ENCODE measurements at regions not wholly inside any gene's neighbourhood (a gene's known extent, or its start where the extent isn't known, plus 50 kb on each side); places are given as distances from the start of the nearest gene placed in this dataset.

DNA sequence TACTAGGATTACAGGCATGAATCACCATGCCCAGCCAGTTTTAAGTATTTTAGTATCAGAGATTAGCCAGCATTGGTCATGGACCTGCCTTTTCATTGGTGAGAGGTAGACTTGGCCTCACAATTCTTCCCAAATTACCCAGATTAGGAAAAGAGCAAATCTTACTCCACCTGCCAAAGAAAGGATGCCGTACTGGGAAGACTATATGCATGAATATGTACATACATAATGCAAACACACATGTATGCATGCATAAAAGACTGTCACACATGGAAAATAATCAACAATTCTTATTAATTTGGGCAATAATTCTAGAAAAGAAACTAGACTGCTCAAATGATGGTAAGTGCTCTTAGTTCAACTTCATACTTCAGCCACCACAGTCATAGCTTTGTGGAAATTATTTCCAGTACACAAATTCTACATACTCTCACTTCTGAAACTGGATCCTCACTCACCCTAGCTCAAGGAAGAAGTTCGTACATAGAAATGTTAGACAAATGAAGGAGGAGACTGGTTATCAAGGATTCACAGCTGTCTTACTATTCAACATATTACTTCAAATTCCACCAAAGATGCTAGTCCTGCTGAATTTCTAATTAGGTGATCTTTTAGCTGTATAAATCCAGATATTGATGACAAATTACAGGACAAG, 73.7 kb downstream of the MINAR2 start:
- DNase-seq (ENCODE audit: extremely low spot score, insufficient read length, low read depth) (no peak), FAIRE-seq (no peak)

DNA sequence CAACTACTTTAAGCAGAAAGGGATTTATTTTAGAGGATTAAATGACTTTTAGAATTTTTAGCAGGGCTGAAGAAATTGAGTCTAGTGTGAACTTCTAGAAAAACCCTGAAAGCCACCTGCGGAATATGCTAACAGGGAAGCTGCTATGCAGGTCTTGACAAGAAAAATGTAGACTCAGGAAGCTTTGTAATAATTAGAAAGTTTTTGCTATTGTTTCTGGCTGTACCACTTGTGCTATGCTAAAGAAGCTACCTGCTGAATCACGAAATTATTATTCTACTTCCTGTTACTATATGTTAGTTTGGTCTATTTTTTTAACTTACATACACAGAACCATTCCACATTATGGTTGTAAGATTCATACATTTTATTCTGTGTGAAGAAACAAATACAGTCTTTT, 74.0 kb upstream of the CHSY3 start:
- no peak for FAIRE-seq
- DNase-seq (ENCODE audit: extremely low spot score, insufficient read length, low read depth): no peak

DNA sequence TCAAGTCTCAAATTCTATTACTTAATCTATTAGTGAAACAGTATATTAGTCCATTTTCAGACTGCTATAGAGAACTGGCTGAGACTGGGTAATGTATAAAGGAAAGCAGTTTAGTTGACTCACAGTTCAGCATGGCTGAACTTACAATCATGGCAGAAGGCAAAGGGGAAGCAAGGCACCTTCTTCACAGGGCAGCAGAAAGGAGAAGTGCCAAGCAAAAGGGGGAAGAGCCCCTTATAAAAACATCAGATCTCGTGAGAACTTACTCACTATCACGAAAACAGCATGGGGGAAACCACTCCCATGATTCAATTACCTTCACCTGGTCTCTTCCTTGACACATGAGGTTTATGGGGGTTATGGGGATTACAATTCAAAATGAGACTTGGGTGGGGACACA, 67.9 kb upstream of the CHSY3 start:
- FAIRE-seq: no peak
- no peak for DNase-seq (ENCODE audit: extremely low spot score, insufficient read length, low read depth)

DNA sequence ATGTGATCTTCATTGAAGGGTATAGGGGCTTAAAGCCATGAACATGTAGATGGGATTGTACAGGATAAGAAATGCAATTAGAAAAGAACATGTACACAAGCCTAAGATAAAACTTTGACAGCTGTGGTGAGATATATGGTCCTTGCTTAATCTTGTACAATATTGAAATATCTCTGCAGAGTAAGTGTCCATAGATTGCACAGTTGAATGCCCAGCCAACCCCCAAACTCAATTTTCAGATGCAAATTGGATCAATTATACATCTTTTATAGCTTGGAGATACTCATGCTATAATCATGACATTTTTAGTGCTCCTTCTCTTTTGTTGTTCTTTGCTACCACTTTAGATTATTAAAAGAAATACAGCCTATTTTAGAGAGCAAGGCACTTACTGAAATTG, 59.5 kb upstream of the CHSY3 start:
- no peak for DNase-seq (ENCODE audit: extremely low spot score, insufficient read length, low read depth)
- FAIRE-seq: no peak

DNA sequence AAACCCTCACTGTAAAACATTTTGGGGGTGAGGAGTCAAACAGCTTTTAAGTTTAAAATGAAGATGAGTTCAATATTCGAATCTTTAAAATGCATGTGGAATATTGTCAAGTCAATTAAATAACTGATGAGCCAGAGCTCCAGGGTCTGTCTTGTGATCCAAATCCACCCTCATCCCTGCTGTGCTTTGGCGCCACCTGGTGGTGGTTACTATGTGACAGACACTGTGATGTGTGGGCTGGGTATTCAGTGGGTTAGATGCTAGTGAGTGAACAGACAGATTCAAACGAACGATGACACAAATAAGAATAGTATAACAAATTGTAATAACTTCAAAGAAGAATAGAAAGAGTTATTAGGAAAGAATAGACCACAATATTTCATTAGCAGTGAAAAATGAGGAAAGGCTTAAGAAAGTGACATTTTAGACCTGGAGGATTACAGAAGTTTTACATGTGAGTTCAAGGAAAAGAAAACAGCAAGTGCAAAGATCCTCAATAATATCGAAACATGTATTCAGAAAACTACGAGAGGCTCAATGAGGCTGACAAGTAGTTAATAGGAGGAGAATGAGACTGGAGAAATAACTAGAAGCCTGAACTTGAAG, 51.4 kb upstream of the CHSY3 start:
- FAIRE-seq (peak; percentile 82), DNase-seq (ENCODE audit: extremely low spot score, insufficient read length, low read depth) (peak; percentile 2)

DNA sequence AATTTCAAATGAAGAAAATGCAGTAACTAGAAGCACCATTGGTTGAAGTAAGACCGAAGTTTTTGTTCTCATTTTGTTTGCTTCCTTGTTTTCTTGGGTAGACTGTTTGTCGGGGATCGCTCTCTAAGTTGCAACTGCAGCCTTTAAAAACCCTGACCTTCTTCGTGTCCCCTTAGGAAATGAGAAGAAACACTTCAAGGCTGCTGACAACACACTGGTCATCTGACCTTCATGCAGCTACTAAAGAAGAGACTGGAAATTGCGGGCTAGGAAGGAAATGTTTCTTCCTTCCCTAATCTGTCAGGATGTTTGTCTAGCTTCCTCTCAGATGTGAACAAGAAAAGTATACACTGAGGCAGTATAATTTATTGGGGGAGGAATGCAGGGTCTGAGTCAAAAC, 50.7 kb upstream of the CHSY3 start:
- DNase-seq (ENCODE audit: extremely low spot score, insufficient read length, low read depth) (no peak), FAIRE-seq (no peak)
